IMR-90 (cell line): ENCODE measurements at regions not wholly inside any gene's neighbourhood (a gene's known extent, or its start where the extent isn't known, plus 50 kb on each side); places are given as distances from the start of the nearest gene placed in this dataset.

ENCODE experiments used
- ATAC-seq: fragments of 200-7000 bp; cut with Tn5 transposase; 2 replicates; pipeline ENCODE4 v1.9.1; 2020; ENCODE audit warnings: low read depth, mild to moderate bottlenecking, moderate library complexity
- BruUV-seq: library from RNA; stranded (reverse); fragments of 400-500 nt; replicated peaks from 2 replicates; lab custom pipeline; 2021; lab: Mats Ljungman, UMichigan
- CTCF ChIA-PET: fragments of 300-600 bp; formaldehyde crosslinking; extraction: SDS; loops from one replicate; lab custom pipeline; 2021; ENCODE audit warnings: antibody characterized with exemption; lab: Yijun Ruan, JAX
- POLR2A ChIA-PET: fragments of 300-600 bp; sonication (Branson Sonifier 250); formaldehyde crosslinking; loops from one replicate; lab custom pipeline; 2022; ENCODE audit warnings: antibody characterized with exemption; ENCODE audit not compliant: unreplicated experiment; lab: Charles Lee
- DNase-seq: peaks from one replicate; pipeline ENCODE4 v3.0.0; 2013
- H2AFZ ChIP-seq: replicated peaks from 2 replicates; pipeline ENCODE3; 2013; ENCODE audit warnings: low read length, mild to moderate bottlenecking; ENCODE audit not compliant: poor library complexity
- H2AK5ac ChIP-seq: 2 replicates; pipeline ENCODE4 v1.6.1; 2013; ENCODE audit warnings: low read depth, low read length, inconsistent platforms
- H2AK9ac ChIP-seq: replicated peaks from 2 replicates; pipeline ENCODE3; 2013; ENCODE audit warnings: mild to moderate bottlenecking, low read depth, low read length, moderate library complexity; ENCODE audit not compliant: poor library complexity
- H2BK120ac ChIP-seq: 2 replicates; pipeline ENCODE4 v1.6.1; 2013; ENCODE audit warnings: low read depth, low read length, inconsistent platforms
- H2BK15ac ChIP-seq: 3 replicates; pipeline ENCODE4 v1.6.1; 2013; ENCODE audit warnings: low read depth, low read length, inconsistent platforms
- H2BK20ac ChIP-seq: 2 replicates; pipeline ENCODE4 v1.6.1; 2013; ENCODE audit warnings: low read depth, mild to moderate bottlenecking, inconsistent platforms, low read length, moderate library complexity
- H2BK5ac ChIP-seq: 2 replicates; pipeline ENCODE4 v1.6.1; 2013; ENCODE audit warnings: mild to moderate bottlenecking, low read depth, low read length, inconsistent platforms; ENCODE audit not compliant: poor library complexity, severe bottlenecking
- H3K14ac ChIP-seq: replicated peaks from 2 replicates; pipeline ENCODE4 v1.6.1; 2013; ENCODE audit warnings: low read depth, low read length, inconsistent platforms
- H3K18ac ChIP-seq: 2 replicates; pipeline ENCODE4 v1.6.1; 2013; ENCODE audit warnings: low read depth, low read length, control low read depth
- H3K23ac ChIP-seq: 2 replicates; pipeline ENCODE4 v1.6.1; 2013; ENCODE audit warnings: low read depth, low read length, inconsistent platforms
- H3K27ac ChIP-seq: 2 replicates; pipeline ENCODE4 v1.5.1; 2013; ENCODE audit warnings: mild to moderate bottlenecking, control low read depth, low read length; ENCODE audit not compliant: insufficient read depth
- H3K27me3 ChIP-seq: 2 replicates; pipeline ENCODE4 v1.6.1; 2013; ENCODE audit warnings: low read length; ENCODE audit not compliant: control insufficient read depth, insufficient read depth
- H3K36me3 ChIP-seq: 2 replicates; pipeline ENCODE4 v1.6.1; 2013; ENCODE audit warnings: low read length, mixed read lengths; ENCODE audit not compliant: control insufficient read depth, insufficient read depth
- H3K4ac ChIP-seq: 2 replicates; pipeline ENCODE4 v1.6.1; 2013; ENCODE audit warnings: low read depth, low read length, inconsistent platforms
- H3K4me1 ChIP-seq: 2 replicates; pipeline ENCODE4 v1.6.1; 2013; ENCODE audit warnings: low read length, mixed read lengths; ENCODE audit not compliant: control insufficient read depth, insufficient read depth
- H3K4me2 ChIP-seq: 2 replicates; pipeline ENCODE4 v1.6.1; 2013; ENCODE audit warnings: low read depth, mild to moderate bottlenecking, control low read depth, low read length, moderate library complexity
- H3K4me3 ChIP-seq: 2 replicates; pipeline ENCODE4 v1.5.1; 2013; ENCODE audit warnings: low read depth, mild to moderate bottlenecking, control low read depth, low read length, moderate library complexity; ENCODE audit not compliant: insufficient read depth
- H3K56ac ChIP-seq: 2 replicates; pipeline ENCODE4 v1.6.1; 2013; ENCODE audit warnings: low read length, inconsistent platforms; ENCODE audit not compliant: insufficient read depth; ENCODE audit errors: extremely low read depth
- H3K79me1 ChIP-seq, 2 experiments: 2 replicates each; pipeline ENCODE4 v1.6.1; 2013; ENCODE audit warnings: low read length in 2 of 2, inconsistent platforms in 1 of 2, low read depth in 1 of 2
- H3K9ac ChIP-seq: 2 replicates; pipeline ENCODE4 v1.6.1; 2013; ENCODE audit warnings: low read depth, low read length, control low read depth
- H3K9me1 ChIP-seq: 2 replicates; pipeline ENCODE4 v1.6.1; 2013; ENCODE audit warnings: low read length, inconsistent platforms; ENCODE audit not compliant: insufficient read depth
- H3K9me3 ChIP-seq: 2 replicates; pipeline ENCODE4 v1.6.1; 2013; ENCODE audit warnings: low read length; ENCODE audit not compliant: control insufficient read depth, insufficient read depth
- H4K20me1 ChIP-seq: 2 replicates; pipeline ENCODE4 v1.6.1; 2013; ENCODE audit warnings: low read length, inconsistent platforms; ENCODE audit not compliant: insufficient read depth
- H4K5ac ChIP-seq: 2 replicates; pipeline ENCODE4 v1.6.1; 2013; ENCODE audit warnings: mild to moderate bottlenecking, low read depth, low read length, control low read depth
- H4K8ac ChIP-seq, 2 experiments: 2 replicates each; pipeline ENCODE4 v1.6.1; 2013; ENCODE audit warnings: low read depth in 2 of 2, low read length in 2 of 2, control low read depth in 1 of 2, inconsistent platforms in 1 of 2
- H4K91ac ChIP-seq: 2 replicates; pipeline ENCODE4 v1.6.1; 2013; ENCODE audit warnings: low read depth, low read length, inconsistent platforms; ENCODE audit not compliant: insufficient read depth
- SMC3 ChIP-seq: fragments of 150-350 bp; IDR thresholded peaks from 2 replicates; pipeline ENCODE4 v1.6.1; 2016; ENCODE audit warnings: low read depth, mild to moderate bottlenecking, antibody characterized with exemption, low read length, moderate library complexity
- dilution Hi-C: fragments of 300-500 bp; cut with HindIII; formaldehyde crosslinking; loops from one replicate; pipeline ENCODE4 v1.14.3; 2018; ENCODE audit warnings: low sequenced_read_pairs; ENCODE audit not compliant: unreplicated experiment
- in situ Hi-C: fragments of 300-500 bp; cut with MboI; formaldehyde crosslinking; loops from 3 replicates; pipeline ENCODE4 v1.14.3; 2019; ENCODE audit warnings: low sequenced_read_pairs, inconsistent platforms, mixed read lengths
- intact Hi-C: fragments of 100-400 bp; cut with micrococcal nuclease; formaldehyde crosslinking; loops from 2 replicates; pipeline ENCODE4 v1.10.0; 2022

GRCh38 chrX:69234624-69235023 lies 69.4 kb upstream of the PJA1 start:
- CTCF ChIA-PET, result interaction anchor here (0.6 kb wide), 1 partner anchor 193 kb away, joined by 5 read pairs; no protein-coding TSS in a partner anchor
- DNase-seq (no peak), ATAC-seq (no peak)
- H3K4me3 ChIP-seq, result no peak overlapping the region
- H3K4me2 ChIP-seq, result no peak overlapping the region
- H4K20me1 ChIP-seq, result no peaks in the 10 kb centered on the region
- in situ Hi-C loops, result no loop called here
- intact Hi-C loops, result no loop called here
- no peak overlapping the region for H3K18ac ChIP-seq
- no peaks in the 10 kb centered on the region for H3K36me3 ChIP-seq
- peaks cover 4% of the 10 kb centered on the region; the same call in 1 of the 2 replicates for H3K9me3 ChIP-seq
- H3K23ac ChIP-seq, result no peak overlapping the region
- H3K27ac ChIP-seq, result no peak overlapping the region
- H4K8ac ChIP-seq, result no peak overlapping the region
- dilution Hi-C loops, result no loop called here
- no peak overlapping the region for H2AFZ ChIP-seq
- H2BK120ac ChIP-seq, result no peak overlapping the region
- POLR2A ChIA-PET, result no interaction called here
- no peak overlapping the region for H2BK15ac ChIP-seq
- H3K4ac ChIP-seq, result no peak overlapping the region
- no peaks in the 10 kb centered on the region; the same call in 1 of the 2 replicates for H3K4me1 ChIP-seq
- H2AK5ac ChIP-seq, result no peak overlapping the region
- H3K56ac ChIP-seq, result no peak overlapping the region
- H3K27me3 ChIP-seq, result peaks cover 21% of the 10 kb centered on the region
- H3K14ac ChIP-seq, result no peak overlapping the region
- H2BK20ac ChIP-seq, result no peak overlapping the region
- H4K91ac ChIP-seq, result no peak overlapping the region
- no peak overlapping the region for H3K9ac ChIP-seq
- BruUV-seq, result no TSS peak
- TF ChIP-seq SMC3, result no peak
- H3K79me1 ChIP-seq, result no peaks in the 10 kb centered on the region
- no peak overlapping the region for H2BK5ac ChIP-seq
- H3K9me1 ChIP-seq, result no peaks in the 10 kb centered on the region; the same call in 1 of the 2 replicates
- H2AK9ac ChIP-seq, result no peak overlapping the region
- H4K5ac ChIP-seq, result no peak overlapping the region
